DND-41 (cell line): ENCODE measurements at regions not wholly inside any gene's neighbourhood (a gene's known extent, or its start where the extent isn't known, plus 50 kb on each side); places are given as distances from the start of the nearest gene placed in this dataset.

Experiments used
- CTCF ChIP-seq: IDR thresholded peaks from 2 replicates; pipeline ENCODE4 v1.5.1; 2012; ENCODE audit warnings: borderline replicate concordance, low read length, moderate library complexity, mild to moderate bottlenecking; ENCODE audit not compliant: poor library complexity, severe bottlenecking; ENCODE audit errors: extremely low read depth
- EZH2 ChIP-seq: IDR thresholded peaks from 3 replicates; pipeline ENCODE4 v1.6.1; 2012; ENCODE audit warnings: borderline replicate concordance, low read depth, mild to moderate bottlenecking, moderate library complexity, low read length, inconsistent platforms; ENCODE audit not compliant: severe bottlenecking

- TF ChIP-seq EZH2 (no peak), CTCF (no peak)
Measured at GRCh38 chr5:166320920-166321480, 1970.4 kb upstream of the WWC1 start.
